G401.6 (cell line): ENCODE measurements at regions not wholly inside any gene's neighbourhood (a gene's known extent, or its start where the extent isn't known, plus 50 kb on each side); places are given as distances from the start of the nearest gene placed in this dataset.
"Not testable (repeated sequence)": the region's sequence is repeated elsewhere in the genome, so short reads cannot be mapped to it uniquely, and the experiment has no call there.

Experiments used
- FAIRE-seq: peaks from 2 replicates; lab custom pipeline; 2012; peaks lifted over from hg19 to GRCh38; lab: Jason Lieb, UNC

DNA sequence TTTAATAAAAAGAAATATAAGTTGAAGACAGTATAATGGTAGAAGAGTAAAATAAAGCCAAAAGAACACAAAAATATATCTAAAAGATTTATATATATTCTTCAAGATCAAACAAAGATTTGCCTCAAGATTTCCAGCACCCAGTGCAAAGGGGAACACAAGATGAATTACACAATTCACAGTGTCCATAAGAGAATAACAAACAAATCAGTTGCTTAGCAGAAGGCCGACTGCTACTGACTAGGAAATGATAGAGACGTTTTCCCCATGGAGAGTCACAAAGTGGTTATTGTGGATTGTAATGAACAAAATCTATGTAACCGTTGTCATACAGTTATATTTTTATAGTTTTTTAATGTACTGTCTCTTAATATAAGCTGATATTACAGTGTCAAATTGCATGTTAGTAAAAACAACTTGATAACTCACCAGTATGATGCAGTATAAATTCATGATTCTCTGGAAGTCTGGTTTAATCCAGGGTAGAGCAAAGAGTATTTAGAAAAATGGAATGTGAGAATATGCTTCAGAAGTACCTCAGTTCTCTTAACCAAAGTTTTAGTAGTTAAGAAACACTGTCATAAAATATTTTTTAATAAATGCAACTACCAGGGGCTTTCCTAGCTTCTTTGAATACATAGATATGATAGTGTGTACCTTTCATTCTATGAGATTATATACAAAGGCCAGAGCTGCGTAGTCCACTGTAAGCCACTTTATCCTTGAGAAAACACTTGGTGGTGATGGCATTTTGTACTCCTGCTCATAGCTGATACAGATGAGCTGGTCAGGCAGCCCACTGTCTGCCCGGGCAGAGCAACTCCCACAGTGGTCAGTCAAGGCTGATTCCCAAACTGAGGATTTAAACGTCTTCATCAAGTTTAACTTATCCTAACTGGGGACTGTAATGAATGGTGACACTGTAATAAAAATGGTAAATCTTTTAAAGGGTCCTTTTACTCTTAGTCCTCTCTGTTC, 180.5 kb upstream of the DTNA start:
- no peak for FAIRE-seq

DNA sequence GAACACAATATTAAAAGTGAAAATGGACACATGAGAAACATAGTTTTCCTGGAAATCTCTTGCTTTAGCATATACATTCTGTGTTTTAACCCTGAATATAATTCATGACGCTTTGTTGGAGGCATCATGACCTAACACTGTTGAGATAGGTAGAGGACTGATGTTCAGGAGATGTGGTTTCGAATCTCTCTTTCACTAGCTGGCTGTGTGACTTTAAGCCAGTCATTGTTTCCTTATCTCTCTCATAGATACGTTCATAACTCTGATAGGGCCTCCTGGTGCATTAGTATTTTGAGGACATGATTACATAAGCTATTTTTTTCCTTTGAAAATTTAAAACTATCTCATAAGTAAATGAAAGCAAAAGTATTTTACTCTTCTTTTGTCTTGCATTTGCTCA, 179.0 kb upstream of the DTNA start:
- no peak for FAIRE-seq

GRCh38 chr18:34534642-34535041, 175.5 kb upstream of the DTNA start:
- not testable (repeated sequence) for FAIRE-seq

DNA sequence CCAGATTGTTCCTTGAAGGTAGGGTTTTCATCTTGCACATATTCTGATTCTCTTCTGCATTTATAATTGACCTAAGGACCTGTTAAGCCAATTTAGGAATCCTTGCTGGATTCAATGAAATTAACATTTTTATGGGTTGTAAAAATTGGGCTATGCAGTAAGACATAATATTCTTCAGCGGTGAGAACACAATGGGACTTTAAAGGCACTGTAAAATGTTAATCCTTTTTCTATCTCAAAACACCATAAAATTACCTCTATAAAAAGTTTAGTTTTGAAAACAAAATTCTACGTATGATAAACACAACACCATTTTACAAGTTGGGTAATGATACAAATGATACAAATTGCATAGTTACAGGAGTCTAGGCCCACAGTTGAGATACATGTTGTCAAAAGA, 169.2 kb upstream of the DTNA start:
- no peak for FAIRE-seq

DNA sequence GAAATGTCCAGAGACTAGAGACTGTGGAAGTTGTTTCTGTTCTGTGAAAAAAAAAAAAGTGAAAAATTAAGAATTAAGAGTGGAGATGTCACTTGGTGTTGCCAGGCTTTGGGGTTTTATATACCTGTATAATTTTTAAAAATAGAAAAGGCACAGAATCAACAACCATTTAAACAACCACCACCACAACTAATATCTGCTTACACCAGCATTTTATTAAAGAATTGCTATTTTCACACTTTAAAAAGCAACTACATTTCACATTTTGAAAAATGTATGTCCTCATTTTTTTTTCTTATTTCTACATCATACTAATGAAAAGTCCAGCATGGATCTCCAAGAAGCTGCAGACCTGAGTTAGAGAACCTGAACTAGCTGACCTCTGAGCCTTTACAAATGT, 167.5 kb upstream of the DTNA start:
- no peak for FAIRE-seq

GRCh38 chr18:34543356-34543755, 166.7 kb upstream of the DTNA start:
- FAIRE-seq = no peak

DNA sequence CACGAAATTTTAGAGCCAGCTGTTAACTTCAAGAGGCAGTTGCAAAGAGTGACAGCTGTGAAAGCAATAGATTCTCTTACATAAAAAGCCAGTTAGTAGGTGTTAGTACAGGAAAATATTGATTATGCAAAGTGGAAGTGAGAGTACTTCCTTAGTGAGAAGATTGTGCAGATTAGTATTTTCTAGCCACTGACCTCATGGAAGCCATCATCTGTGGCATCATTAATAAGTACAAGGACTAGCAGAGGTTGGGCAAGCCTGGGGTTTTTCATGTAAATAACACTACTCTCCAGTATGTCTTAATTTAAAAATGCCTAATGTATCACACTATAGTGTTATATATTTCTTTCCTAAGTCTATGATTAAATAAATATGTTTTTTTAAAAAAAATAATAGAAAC, 166.2 kb upstream of the DTNA start:
- no peak for FAIRE-seq

- FAIRE-seq = no peak
Measured at GRCh38 chr18:34544930-34545329, 165.2 kb upstream of the DTNA start.

DNA sequence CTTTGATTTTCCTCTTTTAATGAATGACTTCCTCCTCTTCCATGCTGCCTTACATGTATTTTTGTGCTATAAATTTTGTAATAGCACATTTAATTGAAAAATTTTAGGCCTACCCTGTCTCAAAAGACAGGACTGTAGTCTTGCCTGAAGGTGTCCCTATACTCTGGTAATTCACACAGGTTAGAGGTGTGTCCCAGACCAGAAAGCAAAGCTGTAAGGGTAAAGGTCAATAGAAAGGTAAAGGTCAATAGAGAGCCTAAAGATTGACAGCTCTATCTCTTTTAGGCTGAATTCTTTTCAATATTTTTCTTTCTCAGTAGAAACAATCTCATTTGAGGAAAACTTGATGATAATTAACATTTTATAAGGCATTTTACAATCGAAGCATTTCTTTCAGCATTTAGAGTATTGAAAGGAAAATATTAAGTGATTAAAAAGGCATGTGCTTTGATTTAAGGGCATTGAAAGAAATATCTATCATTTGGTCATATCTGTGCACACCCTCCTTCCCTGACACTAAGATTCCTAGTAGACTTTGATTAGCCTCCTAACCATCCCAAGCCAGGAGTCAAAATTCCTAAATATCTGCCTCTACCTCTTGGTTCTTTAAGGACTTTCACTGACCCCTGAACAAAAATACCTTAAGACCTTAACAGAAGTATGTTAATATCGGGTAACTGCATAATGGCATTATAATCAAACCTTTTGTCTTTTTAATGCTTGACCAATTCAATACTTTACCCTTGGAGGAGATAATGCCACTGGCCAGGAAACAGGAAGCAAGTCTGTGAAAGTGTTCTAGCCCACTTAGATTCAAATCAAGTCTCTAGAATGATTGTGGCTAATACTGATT, 161.8 kb upstream of the DTNA start:
- FAIRE-seq = no peak

DNA sequence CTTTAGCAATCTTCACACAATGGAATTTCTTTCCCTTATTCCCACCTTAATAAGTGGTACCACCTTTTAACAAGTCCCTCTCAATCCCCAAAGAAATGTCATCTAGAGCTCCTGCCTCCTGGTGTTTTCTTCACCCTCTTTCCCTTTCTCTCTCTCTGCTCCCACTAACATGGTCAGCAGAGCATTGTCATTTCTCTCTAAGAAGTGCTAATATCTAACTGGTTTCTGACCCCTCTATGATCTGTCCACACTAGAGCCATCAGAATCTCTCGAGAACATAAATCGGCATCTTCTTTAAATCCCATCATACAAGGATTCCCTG, 161.2 kb upstream of the DTNA start:
- FAIRE-seq = no peak

DNA sequence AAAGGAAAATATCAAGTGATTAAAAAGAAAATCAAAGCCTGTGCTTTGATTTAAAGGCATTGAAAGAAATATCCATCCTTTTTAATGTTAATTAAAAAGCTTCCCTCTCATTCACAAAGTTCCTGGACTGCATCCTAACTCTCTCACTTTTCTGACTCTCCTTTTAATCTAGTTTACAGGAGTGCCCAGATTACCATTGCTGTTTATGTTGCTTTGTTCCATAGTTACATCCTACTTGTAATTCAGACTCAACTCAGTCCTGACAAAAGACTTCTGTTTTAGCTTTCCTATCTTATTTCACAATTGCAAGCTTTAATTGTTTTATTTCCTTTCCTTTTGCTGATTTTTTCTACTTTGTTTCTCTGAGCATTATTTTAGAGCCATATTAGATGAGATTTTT, 160.7 kb upstream of the DTNA start:
- no peak for FAIRE-seq

- no peak for FAIRE-seq
Measured at GRCh38 chr18:34550156-34550555, 159.9 kb upstream of the DTNA start.

- FAIRE-seq = no peak
Measured at GRCh38 chr18:34550902-34551301, 159.2 kb upstream of the DTNA start.

GRCh38 chr18:34551824-34552223, 158.3 kb upstream of the DTNA start:
- no peak for FAIRE-seq

DNA sequence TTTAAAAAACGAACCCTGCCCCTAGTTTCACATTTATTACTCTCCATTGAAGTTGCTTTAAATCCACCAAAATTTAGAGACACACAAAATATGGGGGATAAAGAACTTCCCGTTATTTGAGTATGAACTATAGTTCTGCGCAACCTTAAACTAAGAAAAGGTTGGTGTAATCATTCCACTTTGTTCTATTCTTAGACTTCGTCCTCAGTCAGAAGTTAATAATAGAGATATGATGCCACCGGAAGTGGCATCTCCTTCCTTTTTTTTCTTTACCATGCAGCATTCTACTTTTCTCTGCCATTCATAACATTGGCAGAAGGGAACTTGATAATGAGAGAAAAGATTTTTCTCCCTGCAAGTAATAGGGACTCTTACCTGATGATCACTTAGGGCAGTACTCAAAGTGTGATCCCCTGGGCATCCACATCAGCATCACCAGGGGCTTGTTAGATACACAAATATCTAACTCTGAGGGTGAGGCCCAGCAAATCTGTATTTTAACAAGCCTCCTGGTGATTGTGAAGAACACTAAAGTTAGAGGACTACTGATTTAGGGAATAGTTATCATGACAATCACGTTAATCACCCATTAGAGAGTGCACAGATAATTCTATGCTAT, 147.7 kb upstream of the DTNA start:
- no peak for FAIRE-seq

DNA sequence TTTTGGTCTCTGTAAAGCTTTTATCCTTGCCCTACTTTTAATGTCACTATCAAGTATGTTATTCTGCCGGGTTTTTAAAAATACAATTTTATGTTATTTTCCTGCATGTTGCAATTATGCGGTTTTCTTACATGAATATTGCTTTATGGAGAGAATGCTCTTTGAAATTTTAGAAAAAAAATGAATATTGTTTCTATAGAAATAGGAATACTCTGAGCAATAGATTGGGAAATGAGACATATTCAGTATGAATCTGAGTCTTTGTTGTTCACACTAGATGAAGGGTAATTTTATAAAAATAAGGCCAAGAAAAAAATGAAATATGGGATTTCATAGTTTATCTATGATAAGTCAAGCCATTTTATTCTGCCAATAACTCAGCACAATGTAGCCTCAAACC, 142.2 kb upstream of the DTNA start:
- FAIRE-seq = no peak

- no peak for FAIRE-seq
Measured at GRCh38 chr18:34576622-34577021, 133.5 kb upstream of the DTNA start.

GRCh38 chr18:34583895-34584294, 126.2 kb upstream of the DTNA start:
- no peak for FAIRE-seq

DNA sequence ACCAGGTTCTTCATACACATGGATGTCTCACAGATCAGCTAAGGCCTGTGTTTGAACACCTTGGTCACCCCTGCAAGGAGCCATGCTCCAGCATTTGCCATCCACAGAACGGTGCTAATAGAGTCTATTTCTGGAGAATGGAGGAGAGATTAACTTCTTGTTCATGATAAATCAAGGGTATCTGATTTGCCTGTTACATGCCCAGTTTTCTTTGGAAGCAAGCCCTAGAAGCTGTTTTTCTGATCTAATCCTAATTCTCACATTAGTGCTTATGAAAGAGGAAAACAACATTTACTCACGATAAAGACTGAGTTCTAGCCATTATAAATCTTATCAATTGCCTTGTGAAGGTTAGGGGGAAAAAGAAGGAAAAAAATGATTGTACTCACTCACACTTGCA, 119.6 kb upstream of the DTNA start:
- no peak for FAIRE-seq

DNA sequence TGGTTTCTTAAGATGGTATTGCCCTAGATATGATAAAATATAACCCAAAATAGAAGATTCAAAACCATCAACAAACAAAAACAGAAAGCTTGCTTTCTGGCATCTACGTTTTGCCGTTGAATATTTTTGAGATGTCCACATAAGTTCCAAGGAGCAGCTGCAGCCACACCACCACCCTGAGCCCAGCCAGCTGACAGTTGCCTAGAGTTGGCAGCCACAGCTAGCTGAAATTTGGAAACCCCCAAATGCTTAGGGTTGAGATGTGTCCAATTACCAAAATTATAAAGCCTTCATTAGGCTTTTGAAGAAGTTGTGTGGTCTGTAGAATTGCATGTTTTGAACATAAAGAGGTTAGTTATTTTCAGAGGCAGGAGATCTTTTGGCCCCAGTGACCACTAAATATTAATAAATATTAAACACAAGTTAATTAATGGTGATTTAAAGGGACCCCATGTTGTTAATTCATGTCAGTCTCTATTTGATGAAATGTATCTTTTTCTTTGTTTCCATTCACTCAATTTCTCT, 118.1 kb upstream of the DTNA start:
- no peak for FAIRE-seq

GRCh38 chr18:34592481-34592880, 117.6 kb upstream of the DTNA start:
- FAIRE-seq = no peak

DNA sequence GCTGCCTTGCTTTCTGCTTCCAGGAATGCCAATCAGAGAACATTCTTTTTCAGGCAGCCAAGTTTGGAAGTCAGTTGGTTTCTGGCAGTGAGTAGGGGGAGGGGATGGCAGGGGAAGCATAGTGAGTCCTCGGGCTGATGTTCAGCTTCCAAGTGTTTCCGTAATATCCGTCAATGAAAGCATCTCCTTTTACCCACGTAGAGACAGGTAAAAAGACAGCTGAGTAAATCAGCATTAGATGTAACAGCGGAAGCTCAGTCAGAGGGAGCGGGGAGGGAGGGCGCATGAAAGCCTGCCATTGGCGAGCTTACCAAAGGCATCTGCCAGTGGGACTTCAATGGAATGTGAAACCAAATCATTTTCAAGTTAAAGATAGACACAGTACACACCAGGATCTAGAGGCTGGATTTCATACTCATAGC, 117.1 kb upstream of the DTNA start:
- peak; percentile 96 for FAIRE-seq

DNA sequence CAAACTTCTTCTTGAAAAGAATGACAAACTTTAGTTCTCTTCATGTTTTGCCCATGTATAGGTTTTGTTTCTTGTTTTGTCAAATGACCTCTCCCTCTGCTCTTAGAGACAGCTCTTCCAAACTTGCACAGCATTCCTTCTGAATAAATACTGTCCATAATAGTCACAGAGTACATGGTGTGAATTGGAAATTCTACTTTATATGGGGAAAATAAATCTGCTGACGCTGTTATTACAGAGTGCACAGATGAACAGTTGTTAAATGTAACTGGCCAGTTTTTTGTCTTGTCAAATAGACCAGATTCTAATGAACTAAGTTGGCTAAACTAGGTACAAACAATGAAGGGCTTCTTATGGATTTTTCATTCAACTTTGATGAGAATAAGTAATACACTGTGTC, 115.8 kb upstream of the DTNA start:
- FAIRE-seq = peak; percentile 40
